Hepatocyte (in vitro differentiated cells): ENCODE measurements at regions not wholly inside any gene's neighbourhood (a gene's known extent, or its start where the extent isn't known, plus 50 kb on each side); places are given as distances from the start of the nearest gene placed in this dataset.

Source experiments
- DNase-seq: peaks from one replicate; pipeline ENCODE4 v3.0.0-alpha.2; 2016; ENCODE audit warnings: low spot score
- H2AFZ ChIP-seq: fragments of 200-600 bp; sonication (generic); 2 replicates; pipeline ENCODE4 v1.6.0; 2016; ENCODE audit warnings: antibody characterized with exemption, mild to moderate bottlenecking
- H3K27ac ChIP-seq: fragments of 200-600 bp; sonication (generic); 2 replicates; pipeline ENCODE4 v1.5.1; 2016; ENCODE audit warnings: mild to moderate bottlenecking
- H3K27me3 ChIP-seq: fragments of 200-600 bp; sonication (generic); 2 replicates; pipeline ENCODE4 v1.6.1; 2016
- H3K36me3 ChIP-seq: fragments of 200-600 bp; sonication (generic); replicated peaks from 2 replicates; pipeline ENCODE4 v1.5.1; 2016; ENCODE audit warnings: low read depth; ENCODE audit not compliant: insufficient read depth
- H3K4me1 ChIP-seq: fragments of 200-600 bp; sonication (generic); 2 replicates; pipeline ENCODE4 v1.5.1; 2016; ENCODE audit warnings: mild to moderate bottlenecking, moderate library complexity; ENCODE audit not compliant: insufficient read depth
- H3K4me2 ChIP-seq: fragments of 200-600 bp; sonication (generic); 2 replicates; pipeline ENCODE4 v1.6.0; 2016
- H3K4me3 ChIP-seq: fragments of 200-600 bp; sonication (generic); 2 replicates; pipeline ENCODE4 v1.5.1; 2016; ENCODE audit warnings: mild to moderate bottlenecking
- H3K79me2 ChIP-seq: fragments of 200-600 bp; sonication (generic); 2 replicates; pipeline ENCODE4 v1.6.0; 2017; ENCODE audit warnings: mild to moderate bottlenecking
- H3K9me2 ChIP-seq: fragments of 200-600 bp; sonication (generic); replicated peaks from 2 replicates; pipeline ENCODE4 v1.6.0; 2017; ENCODE audit warnings: mild to moderate bottlenecking; ENCODE audit not compliant: insufficient read depth
- H3K9me3 ChIP-seq: fragments of 200-600 bp; sonication (generic); 2 replicates; pipeline ENCODE4 v1.5.1; 2016; ENCODE audit warnings: low read depth, mild to moderate bottlenecking
- H4K20me1 ChIP-seq: fragments of 200-600 bp; sonication (generic); 2 replicates; pipeline ENCODE4 v1.6.0; 2016; ENCODE audit warnings: mild to moderate bottlenecking; ENCODE audit not compliant: insufficient read depth, poor library complexity, severe bottlenecking
- CTCF ChIP-seq: fragments of 200-600 bp; sonication (generic); IDR thresholded peaks from 2 replicates; pipeline ENCODE4 v1.5.1; 2016; ENCODE audit warnings: antibody characterized with exemption, mild to moderate bottlenecking; ENCODE audit not compliant: poor library complexity
- EZH2 ChIP-seq: fragments of 200-600 bp; sonication (generic); IDR thresholded peaks from 2 replicates; pipeline ENCODE4 v1.6.1; 2016; ENCODE audit warnings: antibody characterized with exemption, mild to moderate bottlenecking, borderline replicate concordance
- EZH2phosphoT487 ChIP-seq: fragments of 200-600 bp; sonication (generic); IDR thresholded peaks from one replicate; pipeline ENCODE4 v1.6.1; 2018; ENCODE audit warnings: antibody characterized with exemption, mild to moderate bottlenecking, low read depth, moderate library complexity; ENCODE audit not compliant: unreplicated experiment, severe bottlenecking
- WGBS: methylation state at CpG from one replicate; pipeline ENCODE4 v1.1.6; 2016; ENCODE audit warnings: low lambda C conversion rate; ENCODE audit errors: missing lambda C conversion rate; 5-methylcytosine and 5-hydroxymethylcytosine counted together

- Histone ChIP-seq H3K4me1 (no peaks in the 10 kb centered on the region), H3K9me2 (no peaks in the 10 kb centered on the region), H3K9me3 (no peaks in the 10 kb centered on the region), H3K36me3 (no peaks in the 10 kb centered on the region), H2AFZ (no peak overlapping the region), H3K4me2 (no peak overlapping the region), H3K79me2 (no peaks in the 10 kb centered on the region), H3K27me3 (no peaks in the 10 kb centered on the region), H4K20me1 (no peaks in the 10 kb centered on the region), H3K27ac (no peak overlapping the region), H3K4me3 (no peak overlapping the region)
- 54% methylated on average over 7 of the region's 7 CpGs for WGBS
- TF ChIP-seq EZH2: no peak
- TF ChIP-seq EZH2phosphoT487: no peak
- no peak for TF ChIP-seq CTCF
- DNase-seq: no peak
Observed at GRCh38 chr4:19684084-19684483, 567.6 kb upstream of the SLIT2 start.

- Histone ChIP-seq H3K4me3 (no peak overlapping the region), H3K4me1 (no peaks in the 10 kb centered on the region), H4K20me1 (no peaks in the 10 kb centered on the region), H3K27ac (no peak overlapping the region), H3K9me2 (no peaks in the 10 kb centered on the region), H3K36me3 (no peaks in the 10 kb centered on the region), H2AFZ (no peak overlapping the region), H3K79me2 (no peaks in the 10 kb centered on the region), H3K4me2 (no peak overlapping the region), H3K27me3 (no peaks in the 10 kb centered on the region), H3K9me3 (no peaks in the 10 kb centered on the region)
- no peak for DNase-seq
- 61% methylated on average over 4 of the region's 4 CpGs for WGBS
- no peak for TF ChIP-seq EZH2phosphoT487
Observed at GRCh38 chr4:19683426-19683825, 568.3 kb upstream of the SLIT2 start.

GRCh38 chr4:19677211-19677610, 574.5 kb upstream of the SLIT2 start:
- no peaks in the 10 kb centered on the region for H3K4me1 ChIP-seq
- no peak overlapping the region for H3K4me3 ChIP-seq
- no peak overlapping the region for H2AFZ ChIP-seq
- no peaks in the 10 kb centered on the region for H3K9me2 ChIP-seq
- H3K27ac ChIP-seq: no peak overlapping the region
- no peaks in the 10 kb centered on the region for H3K79me2 ChIP-seq
- no peaks in the 10 kb centered on the region for H3K27me3 ChIP-seq
- H3K9me3 ChIP-seq: no peaks in the 10 kb centered on the region
- no peaks in the 10 kb centered on the region for H3K36me3 ChIP-seq
- no peaks in the 10 kb centered on the region for H4K20me1 ChIP-seq
- no peak for DNase-seq
- no peak for TF ChIP-seq CTCF
- no peak for TF ChIP-seq EZH2phosphoT487
- no peak for TF ChIP-seq EZH2
- no peak overlapping the region for H3K4me2 ChIP-seq

GRCh38 chr4:19675172-19675811, 576.4 kb upstream of the SLIT2 start:
- H3K27me3 ChIP-seq: no peaks in the 10 kb centered on the region
- no peaks in the 10 kb centered on the region for H3K4me1 ChIP-seq
- H3K9me2 ChIP-seq: no peaks in the 10 kb centered on the region
- no peak for DNase-seq
- no peak overlapping the region for H3K4me3 ChIP-seq
- no peak overlapping the region for H3K4me2 ChIP-seq
- no peak for TF ChIP-seq EZH2phosphoT487
- no peaks in the 10 kb centered on the region for H4K20me1 ChIP-seq
- no peak overlapping the region for H3K27ac ChIP-seq
- 89% methylated on average over 4 of the region's 4 CpGs for WGBS
- H3K9me3 ChIP-seq: no peaks in the 10 kb centered on the region
- H2AFZ ChIP-seq: no peak overlapping the region
- H3K79me2 ChIP-seq: no peaks in the 10 kb centered on the region
- no peaks in the 10 kb centered on the region for H3K36me3 ChIP-seq
